H9 (cell line): ENCODE measurements at regions not wholly inside any gene's neighbourhood (a gene's known extent, or its start where the extent isn't known, plus 50 kb on each side); places are given as distances from the start of the nearest gene placed in this dataset.

Experiments used
- DNase-seq: peaks from one replicate; pipeline ENCODE4 v3.0.0-alpha.2; 2017
- H2AFZ ChIP-seq: one replicate; pipeline ENCODE4 v1.6.1; 2013; ENCODE audit warnings: mild to moderate bottlenecking, low read length, control low read depth, moderate library complexity
- H2AK5ac ChIP-seq: 2 replicates; pipeline ENCODE4 v1.6.1; 2013; ENCODE audit warnings: low read length, control low read depth, mixed read lengths; ENCODE audit not compliant: insufficient read length
- H2BK120ac ChIP-seq: one replicate; pipeline ENCODE4 v1.6.1; 2013; ENCODE audit warnings: low read depth, mild to moderate bottlenecking, low read length, control low read depth, inconsistent platforms; ENCODE audit not compliant: poor library complexity, severe bottlenecking
- H2BK12ac ChIP-seq: 2 replicates; pipeline ENCODE4 v1.6.1; 2013; ENCODE audit warnings: low read length, control low read depth, mixed read lengths, low read depth; ENCODE audit not compliant: insufficient read length
- H2BK15ac ChIP-seq: 2 replicates; pipeline ENCODE4 v1.6.1; 2013; ENCODE audit warnings: low read depth, low read length, control low read depth
- H2BK20ac ChIP-seq: one replicate; pipeline ENCODE4 v1.6.1; 2013; ENCODE audit warnings: low read depth, mild to moderate bottlenecking, low read length, control low read depth, inconsistent platforms; ENCODE audit not compliant: poor library complexity, severe bottlenecking
- H2BK5ac ChIP-seq: 2 replicates; pipeline ENCODE4 v1.6.1; 2013; ENCODE audit warnings: low read length, control low read depth, mixed read lengths; ENCODE audit not compliant: insufficient read length
- H3K14ac ChIP-seq: 2 replicates; pipeline ENCODE4 v1.6.1; 2013; ENCODE audit warnings: low read length, control low read depth; ENCODE audit not compliant: insufficient read depth
- H3K18ac ChIP-seq: 2 replicates; pipeline ENCODE4 v1.6.1; 2013; ENCODE audit warnings: low read depth, mild to moderate bottlenecking, mixed read lengths, low read length, control low read depth; ENCODE audit not compliant: insufficient read length
- H3K23ac ChIP-seq: 2 replicates; pipeline ENCODE4 v1.6.1; 2013; ENCODE audit warnings: low read length, control low read depth, mixed read lengths, low read depth; ENCODE audit not compliant: insufficient read length
- H3K23me2 ChIP-seq: 2 replicates; pipeline ENCODE4 v1.6.1; 2013; ENCODE audit warnings: low read depth, mild to moderate bottlenecking, mixed read lengths, low read length, control low read depth; ENCODE audit not compliant: insufficient read length, poor library complexity, severe bottlenecking
- H3K27ac ChIP-seq: 2 replicates; pipeline ENCODE4 v1.5.1; 2013; ENCODE audit warnings: low read length, control low read depth, mixed read lengths, low read depth; ENCODE audit not compliant: insufficient read length
- H3K27me3 ChIP-seq: 2 replicates; pipeline ENCODE4 v1.6.1; 2013; ENCODE audit warnings: low read length, control low read depth, inconsistent platforms; ENCODE audit not compliant: insufficient read depth
- H3K4ac ChIP-seq: 2 replicates; pipeline ENCODE4 v1.6.1; 2013; ENCODE audit warnings: low read depth, mild to moderate bottlenecking, control low read depth, inconsistent platforms, low read length, moderate library complexity
- H3K4me1 ChIP-seq: 2 replicates; pipeline ENCODE4 v1.6.1; 2013; ENCODE audit warnings: low read length, control low read depth, inconsistent platforms; ENCODE audit not compliant: insufficient read depth
- H3K4me2 ChIP-seq: 2 replicates; pipeline ENCODE4 v1.6.1; 2013; ENCODE audit warnings: low read length, control low read depth, mixed read lengths; ENCODE audit not compliant: insufficient read length, insufficient read depth
- H3K56ac ChIP-seq: 2 replicates; pipeline ENCODE4 v1.6.1; 2013; ENCODE audit warnings: low read depth, mild to moderate bottlenecking, mixed read lengths, low read length, control low read depth; ENCODE audit not compliant: insufficient read length
- H3K79me1 ChIP-seq: 2 replicates; pipeline ENCODE4 v1.6.1; 2013; ENCODE audit warnings: low read depth, mild to moderate bottlenecking, moderate library complexity, low read length, control low read depth, inconsistent platforms; ENCODE audit not compliant: insufficient read depth, poor library complexity, severe bottlenecking
- H3K79me2 ChIP-seq: 2 replicates; pipeline ENCODE4 v1.6.1; 2013; ENCODE audit warnings: low read length, control low read depth, inconsistent platforms; ENCODE audit not compliant: insufficient read depth
- H3K9ac ChIP-seq: 2 replicates; pipeline ENCODE4 v1.6.1; 2013; ENCODE audit warnings: low read length, control low read depth, mixed read lengths; ENCODE audit not compliant: insufficient read length; ENCODE audit errors: extremely low read depth
- H3K9me3 ChIP-seq: one replicate; pipeline ENCODE4 v1.6.1; 2013; ENCODE audit warnings: low read depth, low read length, inconsistent platforms; ENCODE audit not compliant: control insufficient read depth
- H3T11ph ChIP-seq: one replicate; pipeline ENCODE4 v1.6.1; 2013; ENCODE audit warnings: mild to moderate bottlenecking, low read length, control low read depth, inconsistent platforms
- H4K20me1 ChIP-seq: one replicate; pipeline ENCODE4 v1.6.1; 2013; ENCODE audit not compliant: control insufficient read depth, insufficient read length, insufficient read depth
- H4K5ac ChIP-seq: 2 replicates; pipeline ENCODE4 v1.6.1; 2013; ENCODE audit warnings: low read depth, mild to moderate bottlenecking, mixed read lengths, low read length, control low read depth; ENCODE audit not compliant: insufficient read length
- H4K8ac ChIP-seq: replicated peaks from 2 replicates; pipeline ENCODE4 v1.6.1; 2013; ENCODE audit warnings: low read length, control low read depth, mixed read lengths, low read depth; ENCODE audit not compliant: insufficient read length
- H4K91ac ChIP-seq: 2 replicates; pipeline ENCODE4 v1.6.1; 2013; ENCODE audit warnings: low read depth, mild to moderate bottlenecking, moderate library complexity, mixed read lengths, low read length, control low read depth; ENCODE audit not compliant: insufficient read length
- H3K27ac Mint-ChIP-seq, 3 experiments: 2 replicates in 2 of 3; 3 replicates in 1 of 3; pipeline ENCODE4 v1.8.0; 2020 to 2021; ENCODE audit warnings: mixed read lengths in 3 of 3, mild to moderate bottlenecking in 1 of 3, moderate library complexity in 1 of 3
- H3K27me3 Mint-ChIP-seq: 2 replicates; pipeline ENCODE4 v1.8.0; 2021; ENCODE audit warnings: low read depth, mild to moderate bottlenecking, moderate library complexity, mixed read lengths
- H3K36me3 Mint-ChIP-seq, 3 experiments: 2 replicates in 2 of 3; 3 replicates in 1 of 3; pipeline ENCODE4 v1.8.0; 2020 to 2021; ENCODE audit warnings: low read depth in 3 of 3, mixed read lengths in 3 of 3; ENCODE audit not compliant: insufficient read depth in 1 of 3
- H3K4me1 Mint-ChIP-seq, 2 experiments: 2 replicates each; pipeline ENCODE4 v1.8.0; 2020; ENCODE audit warnings: mixed read lengths in 2 of 2
- H3K4me3 Mint-ChIP-seq, 2 experiments: 2 replicates in 1 of 2; 3 replicates in 1 of 2; pipeline ENCODE4 v1.8.0; 2020 to 2021; ENCODE audit warnings: mild to moderate bottlenecking in 2 of 2, mixed read lengths in 2 of 2, moderate library complexity in 1 of 2
- H3K9me3 Mint-ChIP-seq, 2 experiments: 2 replicates in 1 of 2; 3 replicates in 1 of 2; pipeline ENCODE4 v1.8.0; 2020; ENCODE audit warnings: mild to moderate bottlenecking in 2 of 2, mixed read lengths in 2 of 2, moderate library complexity in 1 of 2
- WGBS: extraction: QIAGEN DNeasy Blood & Tissue Kit; methylation state at CpG from one replicate; pipeline ENCODE4 v1.1.7; 2013; ENCODE audit warnings: missing lambda C conversion rate, low lambda C conversion rate, mixed read lengths; ENCODE audit not compliant: insufficient read length; ENCODE audit errors: extremely low coverage; 5-methylcytosine and 5-hydroxymethylcytosine counted together
- TF ChIP-seq, protein P1 (sequence below): fragments of 200-600 bp; sonication (generic); conservative IDR thresholded peaks from 3 replicates; pipeline ENCODE4 v1.8.0; 2021; ENCODE audit warnings: antibody characterized with exemption, mild to moderate bottlenecking

DNA sequence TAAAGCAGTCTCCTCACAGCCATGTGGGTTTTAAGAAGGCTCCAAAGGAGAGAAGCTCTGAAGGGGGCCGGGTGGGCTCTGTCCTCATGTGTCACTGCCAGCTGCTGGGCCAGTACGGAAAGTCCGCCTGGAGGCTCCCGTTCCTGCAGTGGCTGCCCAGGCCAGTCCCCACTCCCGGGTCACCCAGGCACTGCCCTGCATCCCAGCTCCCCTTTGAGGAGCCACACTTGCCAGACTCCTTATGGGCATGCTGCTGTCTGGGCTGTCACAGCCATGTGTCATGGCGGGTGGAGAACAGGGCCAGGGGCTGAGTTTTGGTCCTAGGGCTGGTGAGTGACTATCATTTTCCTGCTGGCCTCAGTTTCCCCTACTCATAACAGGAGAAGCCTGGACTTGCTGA is 79.4 kb upstream of the ACTRT2 start:
- TF ChIP-seq, protein P1, sequence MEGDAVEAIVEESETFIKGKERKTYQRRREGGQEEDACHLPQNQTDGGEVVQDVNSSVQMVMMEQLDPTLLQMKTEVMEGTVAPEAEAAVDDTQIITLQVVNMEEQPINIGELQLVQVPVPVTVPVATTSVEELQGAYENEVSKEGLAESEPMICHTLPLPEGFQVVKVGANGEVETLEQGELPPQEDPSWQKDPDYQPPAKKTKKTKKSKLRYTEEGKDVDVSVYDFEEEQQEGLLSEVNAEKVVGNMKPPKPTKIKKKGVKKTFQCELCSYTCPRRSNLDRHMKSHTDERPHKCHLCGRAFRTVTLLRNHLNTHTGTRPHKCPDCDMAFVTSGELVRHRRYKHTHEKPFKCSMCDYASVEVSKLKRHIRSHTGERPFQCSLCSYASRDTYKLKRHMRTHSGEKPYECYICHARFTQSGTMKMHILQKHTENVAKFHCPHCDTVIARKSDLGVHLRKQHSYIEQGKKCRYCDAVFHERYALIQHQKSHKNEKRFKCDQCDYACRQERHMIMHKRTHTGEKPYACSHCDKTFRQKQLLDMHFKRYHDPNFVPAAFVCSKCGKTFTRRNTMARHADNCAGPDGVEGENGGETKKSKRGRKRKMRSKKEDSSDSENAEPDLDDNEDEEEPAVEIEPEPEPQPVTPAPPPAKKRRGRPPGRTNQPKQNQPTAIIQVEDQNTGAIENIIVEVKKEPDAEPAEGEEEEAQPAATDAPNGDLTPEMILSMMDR, result no peak
- no peak overlapping the region for H3K27ac Mint-ChIP-seq

More for the DNA sequence above, 79.4 kb upstream of the ACTRT2 start:
- H2AFZ ChIP-seq, result no peak overlapping the region
- H2BK20ac ChIP-seq, result no peak overlapping the region
- no peaks in the 10 kb centered on the region for H3K4me1 Mint-ChIP-seq
- H2BK12ac ChIP-seq, result no peak overlapping the region
- no peak overlapping the region for H3K23ac ChIP-seq
- no peak overlapping the region for H4K91ac ChIP-seq
- no peak overlapping the region for H3K4ac ChIP-seq
- no peak overlapping the region for H2BK5ac ChIP-seq
- H3K9ac ChIP-seq, result no peak overlapping the region
- H3K4me1 ChIP-seq, result no peaks in the 10 kb centered on the region
- no peak overlapping the region for H2BK120ac ChIP-seq
- H3K23me2 ChIP-seq, result no peaks in the 10 kb centered on the region
- no peak overlapping the region for H3K56ac ChIP-seq
- no peak overlapping the region for H2AK5ac ChIP-seq
- no peak overlapping the region for H3K27ac ChIP-seq
- no peak overlapping the region for H4K5ac ChIP-seq
- no peaks in the 10 kb centered on the region for H3K79me1 ChIP-seq
- WGBS, result no CpG with 5 or more reads among the region's 6 CpGs
- H3K14ac ChIP-seq, result no peak overlapping the region
- H2BK15ac ChIP-seq, result no peak overlapping the region
- no peaks in the 10 kb centered on the region for H4K20me1 ChIP-seq
- H3K18ac ChIP-seq, result no peak overlapping the region
- no peak overlapping the region for H4K8ac ChIP-seq
- peaks cover 2% of the 10 kb centered on the region; the same call in 1 of the 2 replicates for H3K27me3 Mint-ChIP-seq
- H3K4me2 ChIP-seq, result no peak overlapping the region
- no peaks in the 10 kb centered on the region for H3K79me2 ChIP-seq
- no peaks in the 10 kb centered on the region for H3K27me3 ChIP-seq
- peaks cover 0 to 17% (median 7%) of the 10 kb centered on the region in 3 experiments; a peak in 4 of 7 replicates for H3K36me3 Mint-ChIP-seq
- H3K9me3 ChIP-seq, result peaks cover 89% of the 10 kb centered on the region
- no peak overlapping the region for H3K4me3 Mint-ChIP-seq
- H3K9me3 Mint-ChIP-seq, result peaks cover 36 to 60% of the 10 kb centered on the region in 2 experiments
- no peak for DNase-seq
- no peak overlapping the region for H3T11ph ChIP-seq
